Liver (tissue), 3 donors: ENCODE measurements at regions not wholly inside any gene's neighbourhood (a gene's known extent, or its start where the extent isn't known, plus 50 kb on each side); places are given as distances from the start of the nearest gene placed in this dataset.

Experiments used
- CTCF ChIP-seq: fragments of 150-350 bp; IDR thresholded peaks from 2 replicates; pipeline ENCODE4 v1.5.1; 2017; ENCODE audit warnings: improper control_type of control experiment, low read depth, low read length; ENCODE audit not compliant: missing input control
- EGR1 ChIP-seq, 2 donors: IDR thresholded peaks; 2 replicates each; pipeline ENCODE4 v1.6.1; 2016 to 2018; ENCODE audit warnings: antibody characterized with exemption in 2 of 2, low read depth in 2 of 2
- FOXA2 ChIP-seq: IDR thresholded peaks from 2 replicates; pipeline ENCODE4 v1.6.1; 2016; ENCODE audit warnings: antibody characterized with exemption
- MAX ChIP-seq: IDR thresholded peaks from 2 replicates; pipeline ENCODE4 v1.6.1; 2016; ENCODE audit warnings: antibody characterized with exemption
- RAD21 ChIP-seq, 2 donors: IDR thresholded peaks; 2 replicates each; pipeline ENCODE4 v1.6.1; 2016; ENCODE audit warnings: antibody characterized with exemption in 2 of 2, mild to moderate bottlenecking in 2 of 2
- RXRA ChIP-seq, 2 donors: IDR thresholded peaks; 2 replicates each; pipeline ENCODE4 v1.6.1; 2017 to 2018; ENCODE audit warnings: antibody characterized with exemption in 2 of 2, mild to moderate bottlenecking in 1 of 2
- TF ChIP-seq, protein P1 (sequence below): IDR thresholded peaks from 2 replicates; pipeline ENCODE4 v1.6.1; 2016; ENCODE audit warnings: antibody characterized with exemption
- donor health status: healthy.
- donor health status: healthy.

GRCh38 chr7:17042211-17042610 lies 160.4 kb upstream of the AGR3 start:
- no peak for TF ChIP-seq MAX
- TF ChIP-seq RXRA (IDR thresholded peaks at IDR 0.05): no peak
- no peak for TF ChIP-seq EGR1 (IDR thresholded peaks at IDR 0.05; ENCODE audit: low read depth in 2 of 2)
- no peak for TF ChIP-seq CTCF
- no peak for TF ChIP-seq FOXA2
- TF ChIP-seq, protein P1, sequence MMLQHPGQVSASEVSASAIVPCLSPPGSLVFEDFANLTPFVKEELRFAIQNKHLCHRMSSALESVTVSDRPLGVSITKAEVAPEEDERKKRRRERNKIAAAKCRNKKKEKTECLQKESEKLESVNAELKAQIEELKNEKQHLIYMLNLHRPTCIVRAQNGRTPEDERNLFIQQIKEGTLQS: no peak
- TF ChIP-seq RAD21 (IDR thresholded peaks at IDR 0.05): no peak
